SJCRH30 (cell line): ENCODE measurements at regions not wholly inside any gene's neighbourhood (a gene's known extent, or its start where the extent isn't known, plus 50 kb on each side); places are given as distances from the start of the nearest gene placed in this dataset.

ENCODE experiments used
- DNase-seq, 2 experiments: peaks; one replicate each; pipeline ENCODE4 v3.0.0-alpha.2; 2015 to 2020
- H3K27ac ChIP-seq: fragments of 250-450 bp; sonication (Bioruptor Pico); 2 replicates; pipeline ENCODE4 v1.5.1; 2020; ENCODE audit warnings: mild to moderate bottlenecking, moderate library complexity
- H3K27me3 ChIP-seq: fragments of 250-450 bp; sonication (Bioruptor Pico); 2 replicates; pipeline ENCODE4 v1.5.1; 2020; ENCODE audit warnings: mild to moderate bottlenecking, moderate library complexity
- H3K36me3 ChIP-seq: fragments of 250-450 bp; sonication (Bioruptor Pico); 2 replicates; pipeline ENCODE4 v1.5.1; 2020; ENCODE audit warnings: mild to moderate bottlenecking, moderate library complexity
- H3K4me1 ChIP-seq: fragments of 250-450 bp; sonication (Bioruptor Pico); 2 replicates; pipeline ENCODE4 v1.5.1; 2020; ENCODE audit warnings: mild to moderate bottlenecking, moderate library complexity
- H3K4me3 ChIP-seq: fragments of 250-450 bp; sonication (Bioruptor Pico); 2 replicates; pipeline ENCODE4 v1.5.1; 2020; ENCODE audit warnings: mild to moderate bottlenecking, moderate library complexity
- H3K9me3 ChIP-seq: fragments of 250-450 bp; sonication (Bioruptor Pico); replicated peaks from 2 replicates; pipeline ENCODE4 v1.5.1; 2020; ENCODE audit warnings: mild to moderate bottlenecking, moderate library complexity

DNA sequence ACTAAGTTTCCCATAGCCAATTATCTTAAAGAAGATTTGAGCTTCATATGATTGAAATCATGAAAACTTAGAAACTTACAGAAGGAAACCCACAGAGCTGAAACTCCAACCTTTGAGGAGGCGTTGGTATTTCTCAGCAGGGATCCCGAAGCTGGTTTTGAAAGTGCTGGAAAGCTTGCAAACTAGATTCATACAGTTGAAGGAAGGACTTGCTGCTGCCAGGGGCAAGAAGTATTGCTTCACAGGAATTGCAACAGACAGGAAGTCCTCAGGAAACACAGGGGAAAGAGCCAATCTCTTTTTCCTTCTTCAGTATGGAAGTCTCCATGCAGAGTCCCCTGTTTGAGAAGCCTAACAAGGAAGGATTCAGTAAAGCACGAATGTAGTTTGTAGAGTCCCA lies 419.7 kb downstream of the CD109 start:
- no peak for DNase-seq
- Histone ChIP-seq H3K4me1 (peaks cover 28% of the 10 kb centered on the region), H3K36me3 (no peaks in the 10 kb centered on the region), H3K4me3 (no peak overlapping the region), H3K27me3 (no peaks in the 10 kb centered on the region), H3K9me3 (peaks cover 4% of the 10 kb centered on the region; the same call in 1 of the 2 replicates), H3K27ac (no peak overlapping the region)

DNA sequence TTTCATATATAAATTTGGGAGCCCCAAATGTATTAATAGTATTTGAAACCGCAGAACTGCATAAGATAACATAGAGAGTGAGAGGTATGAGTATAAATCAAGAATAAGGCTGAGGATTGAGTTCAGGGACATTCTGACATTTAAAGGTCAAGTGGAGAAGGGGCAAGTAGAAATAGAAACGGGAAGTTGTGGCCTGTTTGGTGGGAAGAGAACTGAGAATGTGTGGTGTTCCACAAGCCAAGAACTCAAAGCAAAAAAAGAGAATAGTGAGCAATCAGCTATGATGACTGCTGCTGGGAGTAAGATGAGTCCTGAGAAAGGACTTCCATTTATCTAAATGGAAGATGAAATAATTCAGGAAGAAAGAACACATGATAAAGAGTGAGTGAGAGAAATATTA lies 418.4 kb downstream of the CD109 start:
- no peak for DNase-seq
- Histone ChIP-seq H3K27me3 (no peaks in the 10 kb centered on the region), H3K36me3 (no peaks in the 10 kb centered on the region), H3K4me1 (peaks cover 28% of the 10 kb centered on the region), H3K4me3 (no peak overlapping the region), H3K9me3 (0 out of 2 replicates have a peak, but pooled peaks cover 4% of the 10 kb centered on the region), H3K27ac (no peak overlapping the region)

DNA sequence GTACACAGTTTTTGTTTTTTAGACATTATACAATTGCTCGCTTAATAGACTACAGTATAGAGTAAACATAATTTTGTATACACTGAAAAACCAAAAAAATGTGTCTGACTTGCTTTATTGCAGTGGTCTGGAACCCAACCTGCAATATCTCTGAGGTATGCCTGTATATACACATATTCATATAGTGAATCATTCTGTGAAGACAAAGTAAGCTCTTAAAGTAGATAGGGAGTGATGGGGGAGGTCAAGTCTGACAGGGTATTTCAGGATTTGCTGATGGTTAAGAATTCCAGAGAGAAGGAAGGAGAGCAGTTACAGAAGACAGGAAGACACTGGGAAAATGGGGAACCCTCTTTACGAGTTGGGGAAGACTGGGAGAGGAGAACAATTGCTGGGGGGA lies 417.9 kb downstream of the CD109 start:
- H3K9me3 ChIP-seq: 0 out of 2 replicates have a peak, but pooled peaks cover 1% of the 10 kb centered on the region
- no peak for DNase-seq
- no peak overlapping the region for H3K4me3 ChIP-seq
- H3K27ac ChIP-seq: no peak overlapping the region
- H3K36me3 ChIP-seq: no peaks in the 10 kb centered on the region
- peaks cover 26% of the 10 kb centered on the region for H3K4me1 ChIP-seq
- no peaks in the 10 kb centered on the region for H3K27me3 ChIP-seq

DNA sequence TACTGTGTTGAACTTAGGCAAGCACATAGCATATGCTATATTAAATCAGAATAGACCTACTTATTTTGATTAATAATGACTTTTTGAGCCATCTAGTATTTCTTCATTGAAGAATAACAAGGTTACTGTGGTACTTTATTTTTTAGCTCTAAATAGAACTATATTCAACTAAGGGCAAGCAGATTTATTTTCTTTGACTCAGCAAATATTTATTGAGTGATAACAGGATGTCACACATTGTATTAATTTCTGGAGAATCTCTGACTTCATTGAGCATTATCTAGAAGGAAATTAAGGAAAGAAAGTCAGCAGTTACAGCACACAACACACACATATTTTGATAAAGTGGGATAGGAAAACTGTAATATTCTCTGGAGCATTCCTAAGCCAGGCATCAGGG lies 407.4 kb downstream of the CD109 start:
- Histone ChIP-seq H3K36me3 (no peaks in the 10 kb centered on the region), H3K4me3 (no peak overlapping the region), H3K4me1 (no peaks in the 10 kb centered on the region), H3K27me3 (no peaks in the 10 kb centered on the region), H3K9me3 (0 out of 2 replicates have a peak, but pooled peaks cover 4% of the 10 kb centered on the region), H3K27ac (no peak overlapping the region)
- no peak for DNase-seq

- Histone ChIP-seq H3K36me3 (no peaks in the 10 kb centered on the region), H3K9me3 (0 out of 2 replicates have a peak, but pooled peaks cover 4% of the 10 kb centered on the region), H3K27me3 (no peaks in the 10 kb centered on the region), H3K4me3 (no peak overlapping the region), H3K4me1 (no peaks in the 10 kb centered on the region), H3K27ac (no peak overlapping the region)
- DNase-seq: no peak
Measured at GRCh38 chr6:74100719-74101287, 404.8 kb downstream of the CD109 start.

- Histone ChIP-seq H3K27ac (no peak overlapping the region), H3K27me3 (no peaks in the 10 kb centered on the region), H3K4me3 (no peak overlapping the region), H3K9me3 (no peaks in the 10 kb centered on the region), H3K36me3 (no peaks in the 10 kb centered on the region), H3K4me1 (no peaks in the 10 kb centered on the region)
- no peak for DNase-seq
Measured at GRCh38 chr6:74096329-74096728, 400.3 kb downstream of the CD109 start.

- Histone ChIP-seq H3K9me3 (no peaks in the 10 kb centered on the region), H3K27me3 (no peaks in the 10 kb centered on the region), H3K4me3 (no peak overlapping the region), H3K27ac (no peak overlapping the region), H3K4me1 (no peaks in the 10 kb centered on the region), H3K36me3 (no peaks in the 10 kb centered on the region)
- no peak for DNase-seq
Measured at GRCh38 chr6:74093361-74093760, 397.4 kb downstream of the CD109 start.

DNA sequence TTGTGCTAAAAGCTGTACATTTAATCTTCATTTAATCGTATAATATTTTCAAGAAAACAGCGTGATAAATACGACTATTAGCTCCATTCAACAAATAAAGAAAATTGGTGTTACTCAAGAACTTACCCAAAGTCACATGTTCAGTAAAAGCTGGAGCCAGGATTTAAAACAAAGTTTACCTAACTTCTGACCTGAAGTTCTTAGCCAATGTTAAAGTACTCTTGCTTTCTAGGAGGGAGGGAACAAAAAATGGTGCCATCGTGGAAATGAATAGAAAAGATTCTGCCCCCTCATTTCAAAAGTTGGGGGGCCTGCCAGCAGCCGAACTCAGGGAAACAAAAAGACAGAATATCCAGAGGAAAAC lies 395.8 kb downstream of the CD109 start:
- Histone ChIP-seq H3K4me3 (no peak overlapping the region), H3K9me3 (no peaks in the 10 kb centered on the region), H3K4me1 (no peaks in the 10 kb centered on the region), H3K36me3 (no peaks in the 10 kb centered on the region), H3K27me3 (no peaks in the 10 kb centered on the region), H3K27ac (no peak overlapping the region)
- DNase-seq: no peak

- Histone ChIP-seq H3K36me3 (no peaks in the 10 kb centered on the region), H3K27me3 (no peaks in the 10 kb centered on the region), H3K27ac (no peak overlapping the region), H3K4me1 (no peaks in the 10 kb centered on the region), H3K4me3 (no peak overlapping the region), H3K9me3 (no peaks in the 10 kb centered on the region)
- peak; percentile 15 to 77 for DNase-seq
Measured at GRCh38 chr6:74091136-74091793, 395.3 kb downstream of the CD109 start.

DNA sequence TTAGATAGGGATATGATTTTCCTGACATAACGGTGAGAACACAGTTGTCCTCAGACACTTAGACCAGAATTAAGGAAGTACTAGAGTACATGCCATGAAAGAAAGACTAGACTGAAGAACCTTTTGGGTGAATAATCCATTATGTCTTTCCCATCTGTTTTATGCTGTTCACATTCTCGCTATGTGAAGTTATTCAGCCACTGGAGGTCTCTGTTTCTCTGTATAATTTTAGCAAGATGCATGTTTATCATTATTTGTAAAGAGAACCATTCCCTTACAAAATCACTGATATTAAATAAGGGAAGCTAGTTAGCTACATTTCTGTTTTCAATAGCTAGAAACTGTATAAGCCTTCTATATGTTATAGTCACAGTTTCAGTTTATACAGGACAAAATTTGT lies 391.9 kb downstream of the CD109 start:
- no peak overlapping the region for H3K4me3 ChIP-seq
- no peaks in the 10 kb centered on the region for H3K36me3 ChIP-seq
- no peaks in the 10 kb centered on the region for H3K27me3 ChIP-seq
- H3K27ac ChIP-seq: no peak overlapping the region
- H3K4me1 ChIP-seq: no peaks in the 10 kb centered on the region
- no peaks in the 10 kb centered on the region for H3K9me3 ChIP-seq
- peak in 1 of 2 experiments; percentile 57 for DNase-seq

DNA sequence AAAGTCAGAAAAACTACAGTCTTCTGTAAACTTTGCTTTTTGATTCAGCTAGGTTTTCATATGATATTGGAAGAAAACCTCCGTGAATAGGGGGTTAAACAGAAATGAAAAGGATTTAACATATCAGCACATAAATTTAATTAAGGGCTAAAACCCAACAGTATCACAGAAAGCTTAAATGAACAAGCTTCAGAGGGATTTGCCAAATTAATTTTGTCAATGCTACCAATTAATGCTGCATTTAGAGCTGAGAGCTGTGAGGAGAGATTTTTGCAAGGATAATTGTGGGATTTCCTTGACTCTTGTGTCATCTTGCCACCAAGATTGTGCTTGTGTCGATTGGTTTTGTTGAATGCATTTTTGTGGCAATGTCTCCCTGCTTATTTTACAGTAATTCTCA lies 379.9 kb downstream of the CD109 start:
- Histone ChIP-seq H3K27me3 (no peaks in the 10 kb centered on the region), H3K4me3 (no peak overlapping the region), H3K9me3 (no peaks in the 10 kb centered on the region), H3K27ac (no peak overlapping the region), H3K36me3 (no peaks in the 10 kb centered on the region), H3K4me1 (no peaks in the 10 kb centered on the region)
- no peak for DNase-seq

DNA sequence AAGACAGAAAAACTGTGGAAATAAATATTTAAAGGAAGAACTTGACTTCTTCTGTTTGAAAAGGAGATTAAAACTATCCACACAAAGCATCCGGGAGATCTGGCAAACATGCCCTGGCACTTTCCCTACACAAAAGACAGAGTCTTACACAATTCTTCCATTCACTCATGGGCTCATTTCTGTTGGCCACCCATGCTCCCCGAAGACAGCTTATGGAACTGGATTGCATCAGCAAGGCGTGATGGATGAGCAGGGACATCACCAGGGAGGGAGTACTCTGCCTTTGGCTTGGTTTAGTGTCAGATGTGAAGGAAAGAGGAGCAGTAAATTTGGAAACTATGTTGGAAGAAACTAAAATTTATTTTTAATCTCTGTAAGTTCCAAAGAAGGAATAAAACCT lies 379.3 kb downstream of the CD109 start:
- DNase-seq: no peak
- Histone ChIP-seq H3K4me3 (no peak overlapping the region), H3K9me3 (no peaks in the 10 kb centered on the region), H3K27me3 (no peaks in the 10 kb centered on the region), H3K4me1 (no peaks in the 10 kb centered on the region), H3K27ac (no peak overlapping the region), H3K36me3 (no peaks in the 10 kb centered on the region)

GRCh38 chr6:74074645-74075044 lies 378.6 kb downstream of the CD109 start:
- Histone ChIP-seq H3K36me3 (no peaks in the 10 kb centered on the region), H3K9me3 (no peaks in the 10 kb centered on the region), H3K27ac (no peak overlapping the region), H3K27me3 (no peaks in the 10 kb centered on the region), H3K4me1 (no peaks in the 10 kb centered on the region), H3K4me3 (no peak overlapping the region)
- no peak for DNase-seq

DNA sequence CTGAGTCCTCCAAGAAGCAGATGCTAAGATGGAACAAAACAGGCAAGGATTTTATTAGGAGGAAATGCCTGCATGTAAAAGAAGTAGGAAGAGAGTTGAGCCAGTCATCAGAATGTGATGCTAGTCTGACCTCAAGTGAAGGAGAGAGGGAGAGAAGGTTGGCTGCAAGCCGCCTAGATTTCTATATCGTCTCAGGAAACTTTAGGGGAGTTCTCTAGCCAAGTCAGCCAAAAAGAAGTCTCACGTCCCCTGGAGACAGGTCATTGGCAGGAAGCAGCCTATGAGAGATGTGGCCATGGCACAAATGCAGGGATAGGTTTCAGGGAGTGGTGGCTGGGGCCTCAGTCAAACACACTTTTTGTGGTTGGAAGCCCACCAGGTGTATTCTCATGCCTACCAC lies 378.0 kb downstream of the CD109 start:
- Histone ChIP-seq H3K27me3 (no peaks in the 10 kb centered on the region), H3K4me1 (peaks cover 6% of the 10 kb centered on the region), H3K4me3 (no peak overlapping the region), H3K9me3 (no peaks in the 10 kb centered on the region), H3K36me3 (no peaks in the 10 kb centered on the region), H3K27ac (no peak overlapping the region)
- DNase-seq: no peak

GRCh38 chr6:74073429-74073828 lies 377.4 kb downstream of the CD109 start:
- Histone ChIP-seq H3K4me1 (peaks cover 10% of the 10 kb centered on the region), H3K36me3 (no peaks in the 10 kb centered on the region), H3K9me3 (no peaks in the 10 kb centered on the region), H3K4me3 (no peak overlapping the region), H3K27me3 (no peaks in the 10 kb centered on the region), H3K27ac (no peak overlapping the region)
- no peak for DNase-seq

GRCh38 chr6:74071214-74071613 lies 375.2 kb downstream of the CD109 start:
- no peaks in the 10 kb centered on the region for H3K36me3 ChIP-seq
- H3K27ac ChIP-seq: no peak overlapping the region
- H3K27me3 ChIP-seq: no peaks in the 10 kb centered on the region
- 0 out of 2 replicates have a peak, but pooled peaks cover 4% of the 10 kb centered on the region for H3K9me3 ChIP-seq
- H3K4me1 ChIP-seq: peaks cover 11% of the 10 kb centered on the region
- H3K4me3 ChIP-seq: no peak overlapping the region
- DNase-seq: no peak
